HFF-Myc (cell line): ENCODE measurements at regions not wholly inside any gene's neighbourhood (a gene's known extent, or its start where the extent isn't known, plus 50 kb on each side); places are given as distances from the start of the nearest gene placed in this dataset.

Experiments
- DNase-seq: peaks from one replicate; pipeline ENCODE4 v3.0.0-alpha.2; 2011; ENCODE audit warnings: low read depth; ENCODE audit errors: extremely low read depth
- H3K4me3 ChIP-seq: replicated peaks from 2 replicates; pipeline ENCODE4 v1.5.1; 2011; ENCODE audit warnings: low read depth, mild to moderate bottlenecking, control low read depth, low read length
- TF ChIP-seq, protein P1 (sequence below): IDR thresholded peaks from 2 replicates; pipeline ENCODE4 v1.5.1; 2012; ENCODE audit warnings: mild to moderate bottlenecking, low read depth, low read length, control low read depth; ENCODE audit errors: missing control alignments

DNA sequence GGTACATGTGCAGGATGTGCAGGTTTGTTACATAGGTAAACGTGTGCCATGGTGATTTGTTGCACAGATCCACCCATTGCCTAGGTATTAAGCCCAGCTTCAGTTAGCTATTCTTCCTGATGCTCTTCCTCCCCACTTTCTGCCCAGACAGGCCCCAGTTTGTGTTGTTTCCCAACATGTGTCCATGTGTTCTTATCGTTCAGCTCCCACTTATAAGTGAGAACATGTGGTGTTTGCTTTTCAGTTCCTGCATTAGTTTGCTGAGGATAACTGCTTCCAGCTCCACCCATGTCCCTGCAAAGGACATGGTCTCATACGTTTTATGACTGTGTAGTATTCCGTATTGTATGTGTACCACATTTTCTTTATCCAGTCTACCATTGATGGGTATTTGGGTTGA is 251.7 kb upstream of the NOVA1 start:
- H3K4me3 ChIP-seq: no peak overlapping the region
- TF ChIP-seq, protein P1, sequence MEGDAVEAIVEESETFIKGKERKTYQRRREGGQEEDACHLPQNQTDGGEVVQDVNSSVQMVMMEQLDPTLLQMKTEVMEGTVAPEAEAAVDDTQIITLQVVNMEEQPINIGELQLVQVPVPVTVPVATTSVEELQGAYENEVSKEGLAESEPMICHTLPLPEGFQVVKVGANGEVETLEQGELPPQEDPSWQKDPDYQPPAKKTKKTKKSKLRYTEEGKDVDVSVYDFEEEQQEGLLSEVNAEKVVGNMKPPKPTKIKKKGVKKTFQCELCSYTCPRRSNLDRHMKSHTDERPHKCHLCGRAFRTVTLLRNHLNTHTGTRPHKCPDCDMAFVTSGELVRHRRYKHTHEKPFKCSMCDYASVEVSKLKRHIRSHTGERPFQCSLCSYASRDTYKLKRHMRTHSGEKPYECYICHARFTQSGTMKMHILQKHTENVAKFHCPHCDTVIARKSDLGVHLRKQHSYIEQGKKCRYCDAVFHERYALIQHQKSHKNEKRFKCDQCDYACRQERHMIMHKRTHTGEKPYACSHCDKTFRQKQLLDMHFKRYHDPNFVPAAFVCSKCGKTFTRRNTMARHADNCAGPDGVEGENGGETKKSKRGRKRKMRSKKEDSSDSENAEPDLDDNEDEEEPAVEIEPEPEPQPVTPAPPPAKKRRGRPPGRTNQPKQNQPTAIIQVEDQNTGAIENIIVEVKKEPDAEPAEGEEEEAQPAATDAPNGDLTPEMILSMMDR: no peak
- DNase-seq: no peak

DNA sequence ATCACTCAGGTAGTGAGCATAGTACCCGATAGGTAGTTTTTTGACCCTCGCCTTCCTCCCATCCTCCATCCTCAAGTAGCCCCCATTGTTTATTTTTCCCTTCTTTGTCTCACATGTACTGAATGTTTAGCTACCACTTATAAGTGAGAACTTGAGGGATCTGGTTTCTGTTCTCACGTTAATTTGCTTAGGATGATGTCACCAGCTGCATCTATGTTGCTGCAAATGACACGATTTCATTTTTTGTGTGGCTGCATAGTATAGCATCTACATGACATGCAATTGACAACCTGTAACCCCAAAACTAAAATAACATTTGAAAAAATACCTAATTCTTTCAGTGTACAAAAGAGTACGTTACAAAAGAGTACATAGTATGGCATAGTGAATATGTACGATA is 254.0 kb upstream of the NOVA1 start:
- TF ChIP-seq, protein P1: no peak

DNA sequence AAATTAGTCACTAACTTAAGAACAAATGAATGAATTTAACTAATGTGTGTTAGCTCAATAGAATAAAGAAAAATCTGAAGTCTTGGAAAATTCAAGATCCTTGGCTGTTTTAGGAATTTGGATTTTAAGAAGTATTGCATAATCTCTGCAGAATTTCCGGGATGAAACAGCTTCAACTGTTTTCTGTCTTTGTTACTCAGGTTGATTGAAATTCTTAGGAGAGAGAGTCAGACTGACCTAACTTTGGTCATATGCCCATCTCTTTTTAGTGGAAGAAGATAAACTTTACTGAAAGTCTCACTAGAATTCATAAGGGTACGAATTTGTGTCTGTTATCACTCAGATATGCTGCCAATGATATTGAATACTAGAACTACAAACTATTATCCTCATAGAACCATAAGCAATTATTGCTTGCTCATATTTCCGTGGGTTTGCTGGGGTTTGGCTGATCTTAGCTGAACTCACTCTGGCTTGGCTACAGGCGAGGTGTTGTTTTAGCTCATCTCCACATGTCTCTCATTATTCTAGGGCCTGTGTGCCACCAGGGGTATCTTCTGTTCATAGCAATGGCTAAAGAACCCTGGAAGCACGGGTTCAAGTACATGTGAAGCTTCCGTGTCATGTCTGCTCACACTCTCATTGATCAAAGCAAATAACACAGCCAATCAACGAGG is 257.4 kb upstream of the NOVA1 start:
- no peak overlapping the region for H3K4me3 ChIP-seq
- DNase-seq: no peak
- TF ChIP-seq, protein P1: no peak

More for the DNA sequence above, 254.0 kb upstream of the NOVA1 start:
- no peak overlapping the region for H3K4me3 ChIP-seq
- no peak for DNase-seq

GRCh38 chr14:26856876-26857518 is 259.2 kb upstream of the NOVA1 start:
- TF ChIP-seq, protein P1: no peak
- no peak for DNase-seq
- H3K4me3 ChIP-seq: no peak overlapping the region

DNA sequence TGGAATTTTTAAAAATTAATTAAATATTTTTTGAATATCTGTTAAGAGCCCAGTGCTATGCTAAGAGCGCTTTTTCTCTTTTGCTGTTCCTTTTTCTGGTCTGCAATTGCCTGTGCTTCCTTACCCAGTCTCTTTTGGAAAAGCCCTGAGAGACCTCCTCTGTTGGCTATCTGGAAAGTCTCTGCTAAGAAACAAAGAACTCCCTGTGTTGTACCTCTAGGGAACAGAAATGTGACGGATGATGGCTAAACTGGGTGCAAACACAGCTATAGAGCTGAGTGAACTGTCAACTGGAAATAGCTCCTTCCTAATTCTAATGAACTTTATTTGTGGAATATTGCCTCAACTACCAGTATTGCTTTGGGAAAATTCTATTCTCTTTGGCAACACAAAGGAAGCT is 261.6 kb upstream of the NOVA1 start:
- TF ChIP-seq, protein P1: no peak
- H3K4me3 ChIP-seq: no peak overlapping the region
- no peak for DNase-seq

DNA sequence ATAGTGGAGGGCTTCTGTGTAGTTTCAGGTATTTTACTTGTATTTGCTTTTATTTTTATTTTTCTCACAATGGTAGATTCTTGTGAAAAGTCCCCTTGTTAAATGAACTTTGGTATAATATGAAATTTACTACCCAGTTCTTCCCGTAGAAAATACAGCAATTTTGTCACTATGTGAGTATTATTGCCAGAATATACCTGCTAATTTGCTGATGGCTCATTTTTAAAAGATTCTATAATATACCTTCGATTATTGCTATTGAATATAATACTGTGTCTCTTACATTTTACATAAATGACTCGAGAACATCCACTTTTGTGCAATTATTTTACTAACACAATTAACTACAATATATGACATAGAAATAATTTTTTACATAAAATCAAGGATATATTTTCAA is 262.3 kb upstream of the NOVA1 start:
- TF ChIP-seq, protein P1: no peak
- DNase-seq: no peak

More for the DNA sequence above, 262.3 kb upstream of the NOVA1 start:
- no peak overlapping the region for H3K4me3 ChIP-seq
